ENCODE measurements at regions not wholly inside any gene's neighbourhood (a gene's known extent, or its start where the extent isn't known, plus 50 kb on each side); places are given as distances from the start of the nearest gene placed in this dataset.

- no peaks in the 10 kb centered on the region for H3K4me1 ChIP-seq (ENCODE audit: low read depth)
- DNase-seq (no peak), ATAC-seq (no peak)
- no peak for TF ChIP-seq CTCF (IDR thresholded peaks at IDR 0.05)
- intact Hi-C loops (cut with DNase I, micrococcal nuclease) = no loop called here
- peaks cover 3% of the 10 kb centered on the region for H3K9me3 ChIP-seq
- H3K36me3 ChIP-seq (ENCODE audit: low read depth) = no peaks in the 10 kb centered on the region
- H3K4me3 ChIP-seq = no peak overlapping the region
Observed at GRCh38 chr13:86399572-86399971, 600.4 kb upstream of the SLITRK6 start.

- H3K4me1 ChIP-seq (ENCODE audit: low read depth) = no peaks in the 10 kb centered on the region
- TF ChIP-seq CTCF (IDR thresholded peaks at IDR 0.05) = no peak
- no peaks in the 10 kb centered on the region for H3K36me3 ChIP-seq (ENCODE audit: low read depth)
- DNase-seq = no peak
- intact Hi-C loops (cut with DNase I, micrococcal nuclease) = no loop called here
- no peak for ATAC-seq
- peaks cover 3% of the 10 kb centered on the region for H3K9me3 ChIP-seq
- no peak overlapping the region for H3K4me3 ChIP-seq
Observed at GRCh38 chr13:86402500-86402899, 603.3 kb upstream of the SLITRK6 start.

GRCh38 chr13:86403181-86403580, 604.0 kb upstream of the SLITRK6 start:
- ATAC-seq (no peak), DNase-seq (no peak)
- Histone ChIP-seq H3K36me3 (ENCODE audit: low read depth) (no peaks in the 10 kb centered on the region), H3K4me1 (ENCODE audit: low read depth) (no peaks in the 10 kb centered on the region), H3K4me3 (no peak overlapping the region), H3K9me3 (peaks cover 8% of the 10 kb centered on the region)
- TF ChIP-seq CTCF (IDR thresholded peaks at IDR 0.05) = no peak
- intact Hi-C loops (cut with DNase I, micrococcal nuclease) = no loop called here

- peaks cover 10% of the 10 kb centered on the region for H3K9me3 ChIP-seq
- ATAC-seq = no peak
- TF ChIP-seq CTCF (IDR thresholded peaks at IDR 0.05) = no peak
- no peak for DNase-seq
- intact Hi-C loops (cut with DNase I, micrococcal nuclease) = no loop called here
- no peaks in the 10 kb centered on the region for H3K4me1 ChIP-seq (ENCODE audit: low read depth)
- no peaks in the 10 kb centered on the region for H3K36me3 ChIP-seq (ENCODE audit: low read depth)
- no peak overlapping the region for H3K4me3 ChIP-seq
Observed at GRCh38 chr13:86409466-86410241, 610.4 kb upstream of the SLITRK6 start.

- intact Hi-C loops (cut with DNase I, micrococcal nuclease) = no loop called here
- Histone ChIP-seq H3K4me1 (ENCODE audit: low read depth) (no peaks in the 10 kb centered on the region), H3K36me3 (ENCODE audit: low read depth) (no peaks in the 10 kb centered on the region), H3K4me3 (no peak overlapping the region), H3K9me3 (peaks cover 7% of the 10 kb centered on the region)
- ATAC-seq (no peak), DNase-seq (no peak)
- no peak for TF ChIP-seq CTCF (IDR thresholded peaks at IDR 0.05)
Observed at GRCh38 chr13:86425170-86425815, 626.1 kb upstream of the SLITRK6 start.

All from mucosa of descending colon (tissue), 3 donors.